ENCODE measurements at regions not wholly inside any gene's neighbourhood (a gene's known extent, or its start where the extent isn't known, plus 50 kb on each side); places are given as distances from the start of the nearest gene placed in this dataset.

DNA sequence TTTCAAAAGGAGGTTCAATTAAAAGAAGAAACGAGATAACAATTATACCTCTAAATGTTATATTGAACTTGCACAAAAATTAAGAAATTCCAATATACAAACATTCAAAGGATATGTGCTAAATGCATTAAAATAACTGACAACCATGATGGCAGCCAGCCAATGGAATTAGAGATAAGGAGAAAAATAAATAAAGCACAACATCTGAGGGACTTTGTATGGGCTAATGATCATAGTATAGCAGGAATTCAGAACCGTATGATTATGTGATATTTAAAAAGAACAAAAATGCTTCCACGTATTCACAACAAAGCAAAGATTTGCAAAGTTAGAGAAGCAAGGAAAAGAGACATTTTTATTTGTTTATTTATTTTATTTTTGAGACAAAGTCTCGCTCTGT, 1103.0 kb downstream of the CBLN2 start:
- Histone ChIP-seq H3K4me3 (ENCODE audit: severe bottlenecking) (no peak overlapping the region), H3K9me3 (ENCODE audit: severe bottlenecking) (no peaks in the 10 kb centered on the region)
- TF ChIP-seq CTCF (IDR thresholded peaks at IDR 0.05; ENCODE audit: poor library complexity, severe bottlenecking) = no peak

DNA sequence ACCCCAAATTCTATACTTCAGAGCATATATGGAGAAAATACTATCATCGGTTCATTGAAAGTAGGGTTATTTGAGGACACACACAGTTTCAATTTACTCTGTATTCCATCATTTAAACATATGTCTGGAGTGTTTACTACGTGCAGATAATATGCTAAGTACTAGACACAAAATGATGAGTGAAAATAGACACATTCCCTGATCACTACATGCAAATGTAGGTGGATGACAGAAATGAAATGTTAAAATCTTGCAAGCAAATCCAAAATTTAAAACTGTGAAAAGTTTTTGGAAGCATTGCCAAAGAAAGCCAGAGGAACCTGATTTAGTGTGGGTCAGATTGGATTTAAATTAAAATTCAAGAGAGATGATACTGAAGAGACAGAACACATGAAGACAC, 1106.6 kb downstream of the CBLN2 start:
- no peak overlapping the region for H3K27ac ChIP-seq (ENCODE audit: poor library complexity, severe bottlenecking)
- H3K27me3 ChIP-seq (ENCODE audit: insufficient read depth, poor library complexity, severe bottlenecking) = no peaks in the 10 kb centered on the region
- ATAC-seq (ENCODE audit: low read depth) = no peak

More for the DNA sequence above, 1103.0 kb downstream of the CBLN2 start:
- H3K36me3 ChIP-seq (ENCODE audit: low read depth) = no peaks in the 10 kb centered on the region
- ATAC-seq (ENCODE audit: low read depth) = no peak
- H3K27ac ChIP-seq (ENCODE audit: poor library complexity, severe bottlenecking) = no peak overlapping the region
- H3K27me3 ChIP-seq (ENCODE audit: insufficient read depth, poor library complexity, severe bottlenecking) = no peaks in the 10 kb centered on the region
- no peak for DNase-seq (ENCODE audit: low spot score)
- no peaks in the 10 kb centered on the region for H3K4me1 ChIP-seq (ENCODE audit: insufficient read depth, poor library complexity, severe bottlenecking)

DNA sequence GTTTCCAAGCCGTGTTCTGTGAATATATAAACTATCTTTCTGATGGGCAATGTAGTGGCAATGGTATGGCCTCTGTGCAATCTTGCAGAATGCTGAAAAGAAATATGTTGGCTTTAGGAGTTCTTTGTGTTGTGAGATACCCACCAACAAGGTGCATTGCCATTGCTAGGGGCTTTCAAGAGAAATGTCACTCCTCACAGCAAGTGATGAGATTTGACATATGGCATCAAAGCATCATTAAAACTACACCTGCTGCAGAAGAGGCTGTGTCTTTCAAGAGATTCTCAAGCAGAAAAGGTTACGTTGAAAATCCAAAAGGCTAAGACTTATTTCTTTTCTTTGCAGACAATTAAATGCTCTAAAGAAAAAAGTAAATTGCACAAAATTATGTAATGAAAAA, 1110.8 kb downstream of the CBLN2 start:
- Histone ChIP-seq H3K9me3 (ENCODE audit: severe bottlenecking) (no peaks in the 10 kb centered on the region), H3K27me3 (ENCODE audit: insufficient read depth, poor library complexity, severe bottlenecking) (no peaks in the 10 kb centered on the region), H3K27ac (ENCODE audit: poor library complexity, severe bottlenecking) (no peak overlapping the region), H3K36me3 (ENCODE audit: low read depth) (no peaks in the 10 kb centered on the region), H3K4me1 (ENCODE audit: insufficient read depth, poor library complexity, severe bottlenecking) (no peaks in the 10 kb centered on the region), H3K4me3 (ENCODE audit: severe bottlenecking) (no peak overlapping the region)
- DNase-seq (ENCODE audit: low spot score) (no peak), ATAC-seq (ENCODE audit: low read depth) (no peak)
- no peak for TF ChIP-seq CTCF (IDR thresholded peaks at IDR 0.05; ENCODE audit: poor library complexity, severe bottlenecking)

More for the DNA sequence above, 1106.6 kb downstream of the CBLN2 start:
- no peaks in the 10 kb centered on the region for H3K36me3 ChIP-seq (ENCODE audit: low read depth)
- no peak overlapping the region for H3K4me3 ChIP-seq (ENCODE audit: severe bottlenecking)
- no peaks in the 10 kb centered on the region for H3K9me3 ChIP-seq (ENCODE audit: severe bottlenecking)
- no peak for TF ChIP-seq CTCF (IDR thresholded peaks at IDR 0.05; ENCODE audit: poor library complexity, severe bottlenecking)
- no peak for DNase-seq (ENCODE audit: low spot score)
- no peaks in the 10 kb centered on the region for H3K4me1 ChIP-seq (ENCODE audit: insufficient read depth, poor library complexity, severe bottlenecking)

DNA sequence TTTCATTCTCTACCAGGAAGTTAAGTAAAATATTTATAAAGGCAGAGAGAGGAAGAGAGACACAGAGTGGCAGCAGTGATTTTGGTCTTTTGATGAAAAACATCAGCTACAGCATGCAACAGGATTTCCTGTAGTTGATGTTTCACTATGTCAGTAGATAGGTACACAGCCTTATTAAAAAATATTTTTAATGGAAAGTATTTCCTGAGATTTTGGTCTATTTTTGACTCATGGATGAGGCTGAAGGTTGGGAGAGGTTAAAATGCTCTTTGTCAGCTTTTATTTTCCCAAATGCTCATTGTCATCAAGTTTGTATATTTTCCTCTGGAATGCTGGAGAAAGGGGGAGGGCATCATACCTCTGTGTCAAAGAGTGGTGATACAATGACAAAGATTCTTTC, 1112.5 kb downstream of the CBLN2 start:
- H3K9me3 ChIP-seq (ENCODE audit: severe bottlenecking) = no peaks in the 10 kb centered on the region
- no peak overlapping the region for H3K27ac ChIP-seq (ENCODE audit: poor library complexity, severe bottlenecking)
- DNase-seq (ENCODE audit: low spot score) (no peak), ATAC-seq (ENCODE audit: low read depth) (no peak)
- H3K27me3 ChIP-seq (ENCODE audit: insufficient read depth, poor library complexity, severe bottlenecking) = no peaks in the 10 kb centered on the region
- no peaks in the 10 kb centered on the region for H3K36me3 ChIP-seq (ENCODE audit: low read depth)
- no peak for TF ChIP-seq CTCF (IDR thresholded peaks at IDR 0.05; ENCODE audit: poor library complexity, severe bottlenecking)
- no peak overlapping the region for H3K4me3 ChIP-seq (ENCODE audit: severe bottlenecking)
- H3K4me1 ChIP-seq (ENCODE audit: insufficient read depth, poor library complexity, severe bottlenecking) = no peaks in the 10 kb centered on the region

DNA sequence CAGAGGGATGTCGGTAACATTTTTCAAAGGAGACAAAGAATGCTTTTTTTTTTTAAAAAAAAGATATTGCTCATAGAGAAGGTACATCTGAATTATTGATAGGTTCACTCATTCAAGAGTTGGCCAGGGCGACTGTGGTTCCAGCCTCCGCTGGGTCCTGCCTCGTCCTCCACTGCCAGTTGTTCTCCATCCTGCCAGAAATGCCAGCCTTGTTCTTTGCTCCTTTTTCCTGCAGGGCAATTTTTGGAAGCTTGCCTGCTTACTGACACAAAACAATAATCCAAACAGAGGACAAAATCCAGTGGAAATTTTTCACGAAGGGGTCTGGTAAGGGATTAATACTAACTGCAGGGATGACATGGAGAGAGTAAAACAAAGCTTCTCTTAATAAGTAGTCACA, 1113.0 kb downstream of the CBLN2 start:
- no peaks in the 10 kb centered on the region for H3K4me1 ChIP-seq (ENCODE audit: insufficient read depth, poor library complexity, severe bottlenecking)
- no peaks in the 10 kb centered on the region for H3K27me3 ChIP-seq (ENCODE audit: insufficient read depth, poor library complexity, severe bottlenecking)
- ATAC-seq (ENCODE audit: low read depth) (no peak), DNase-seq (ENCODE audit: low spot score) (no peak)
- TF ChIP-seq CTCF (IDR thresholded peaks at IDR 0.05; ENCODE audit: poor library complexity, severe bottlenecking) = no peak
- no peaks in the 10 kb centered on the region for H3K36me3 ChIP-seq (ENCODE audit: low read depth)
- H3K9me3 ChIP-seq (ENCODE audit: severe bottlenecking) = no peaks in the 10 kb centered on the region
- H3K4me3 ChIP-seq (ENCODE audit: severe bottlenecking) = no peak overlapping the region
- H3K27ac ChIP-seq (ENCODE audit: poor library complexity, severe bottlenecking) = no peak overlapping the region
